ENCODE measurements at regions not wholly inside any gene's neighbourhood (a gene's known extent, or its start where the extent isn't known, plus 50 kb on each side); places are given as distances from the start of the nearest gene placed in this dataset.
"Not testable (repeated sequence)": the region's sequence is repeated elsewhere in the genome, so short reads cannot be mapped to it uniquely, and the experiment has no call there.

- no peak for DNase-seq
Observed at GRCh38 chr6:134632024-134632423, 314.1 kb upstream of the SGK1 start.

GRCh38 chr6:134631398-134631924, 313.5 kb upstream of the SGK1 start:
- DNase-seq = no peak

GRCh38 chr6:134630508-134631121, 312.7 kb upstream of the SGK1 start:
- peak; percentile 28 for DNase-seq

- no peak for DNase-seq
Observed at GRCh38 chr6:134628154-134628553, 310.2 kb upstream of the SGK1 start.

GRCh38 chr6:134627707-134628106, 309.8 kb upstream of the SGK1 start:
- no peak for DNase-seq

- DNase-seq = no peak
Observed at GRCh38 chr6:134626589-134626988, 308.7 kb upstream of the SGK1 start.

- DNase-seq = no peak
Observed at GRCh38 chr6:134626086-134626485, 308.2 kb upstream of the SGK1 start.

- DNase-seq = no peak
Observed at GRCh38 chr6:134624781-134625180, 306.9 kb upstream of the SGK1 start.

GRCh38 chr6:134623401-134623800, 305.5 kb upstream of the SGK1 start:
- DNase-seq = no peak

GRCh38 chr6:134622382-134623173, 304.7 kb upstream of the SGK1 start:
- DNase-seq = no peak

GRCh38 chr6:134621858-134622257, 303.9 kb upstream of the SGK1 start:
- no peak for DNase-seq

- DNase-seq = no peak
Observed at GRCh38 chr6:134619789-134620188, 301.9 kb upstream of the SGK1 start.

- peak; percentile 18 for DNase-seq
Observed at GRCh38 chr6:134619077-134619476, 301.2 kb upstream of the SGK1 start.

- no peak for DNase-seq
Observed at GRCh38 chr6:134614606-134615485, 296.9 kb upstream of the SGK1 start.

GRCh38 chr6:134612128-134612527, 294.2 kb upstream of the SGK1 start:
- not testable (repeated sequence) for DNase-seq

GRCh38 chr6:134610411-134610810, 292.5 kb upstream of the SGK1 start:
- DNase-seq = no peak

- DNase-seq = no peak
Observed at GRCh38 chr6:134609716-134610261, 291.9 kb upstream of the SGK1 start.

GRCh38 chr6:134607411-134607810, 289.5 kb upstream of the SGK1 start:
- DNase-seq = no peak

GRCh38 chr6:134605034-134605433, 287.1 kb upstream of the SGK1 start:
- no peak for DNase-seq

GRCh38 chr6:134604014-134604676, 286.2 kb upstream of the SGK1 start:
- DNase-seq = no peak

- no peak for DNase-seq
Observed at GRCh38 chr6:134603561-134603960, 285.6 kb upstream of the SGK1 start.

GRCh38 chr6:134602123-134602522, 284.2 kb upstream of the SGK1 start:
- DNase-seq = no peak

Measured in RPMI8226 (cell line).